SJCRH30 (cell line): ENCODE measurements at regions not wholly inside any gene's neighbourhood (a gene's known extent, or its start where the extent isn't known, plus 50 kb on each side); places are given as distances from the start of the nearest gene placed in this dataset.
"Not testable (repeated sequence)": the region's sequence is repeated elsewhere in the genome, so short reads cannot be mapped to it uniquely, and the experiment has no call there.

ENCODE experiments used
- DNase-seq, 2 experiments: peaks; one replicate each; pipeline ENCODE4 v3.0.0-alpha.2; 2015 to 2020
- H3K27ac ChIP-seq: fragments of 250-450 bp; sonication (Bioruptor Pico); 2 replicates; pipeline ENCODE4 v1.5.1; 2020; ENCODE audit warnings: mild to moderate bottlenecking, moderate library complexity
- H3K27me3 ChIP-seq: fragments of 250-450 bp; sonication (Bioruptor Pico); 2 replicates; pipeline ENCODE4 v1.5.1; 2020; ENCODE audit warnings: mild to moderate bottlenecking, moderate library complexity
- H3K36me3 ChIP-seq: fragments of 250-450 bp; sonication (Bioruptor Pico); 2 replicates; pipeline ENCODE4 v1.5.1; 2020; ENCODE audit warnings: mild to moderate bottlenecking, moderate library complexity
- H3K4me1 ChIP-seq: fragments of 250-450 bp; sonication (Bioruptor Pico); 2 replicates; pipeline ENCODE4 v1.5.1; 2020; ENCODE audit warnings: mild to moderate bottlenecking, moderate library complexity
- H3K4me3 ChIP-seq: fragments of 250-450 bp; sonication (Bioruptor Pico); 2 replicates; pipeline ENCODE4 v1.5.1; 2020; ENCODE audit warnings: mild to moderate bottlenecking, moderate library complexity
- H3K9me3 ChIP-seq: fragments of 250-450 bp; sonication (Bioruptor Pico); replicated peaks from 2 replicates; pipeline ENCODE4 v1.5.1; 2020; ENCODE audit warnings: mild to moderate bottlenecking, moderate library complexity

DNA sequence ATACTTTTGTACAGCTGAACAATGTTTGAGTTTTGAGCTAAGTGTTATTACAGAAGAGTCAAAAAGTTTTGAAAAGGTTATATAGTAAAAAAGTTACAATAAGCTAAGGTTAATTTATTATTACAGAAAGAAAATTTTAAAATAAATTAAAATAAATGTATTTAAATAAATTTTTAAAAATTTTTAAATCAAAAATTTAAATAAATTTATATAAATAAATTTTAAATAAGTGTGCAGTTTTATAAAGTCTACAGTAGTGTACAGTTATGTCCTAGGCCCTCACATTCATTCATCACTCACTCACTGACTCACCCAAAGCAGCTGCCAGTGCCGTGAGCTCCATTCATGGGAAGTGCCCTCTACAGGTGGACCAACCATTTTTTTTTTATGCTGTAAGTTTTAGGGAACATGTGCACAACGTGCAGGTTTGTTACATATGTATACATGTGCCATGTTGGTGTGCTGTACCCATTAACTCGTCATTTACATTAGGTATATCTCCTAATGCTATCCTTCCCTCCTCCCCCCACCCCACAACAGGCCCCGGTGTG lies 462.9 kb upstream of the ZMIZ1 start:
- Histone ChIP-seq H3K27me3 (0 out of 2 replicates have a peak, but pooled peaks cover 4% of the 10 kb centered on the region), H3K36me3 (no peaks in the 10 kb centered on the region), H3K27ac (no peak overlapping the region), H3K9me3 (no peaks in the 10 kb centered on the region), H3K4me3 (no peak overlapping the region), H3K4me1 (no peaks in the 10 kb centered on the region)
- DNase-seq = peak in 1 of 2 experiments; percentile 6

DNA sequence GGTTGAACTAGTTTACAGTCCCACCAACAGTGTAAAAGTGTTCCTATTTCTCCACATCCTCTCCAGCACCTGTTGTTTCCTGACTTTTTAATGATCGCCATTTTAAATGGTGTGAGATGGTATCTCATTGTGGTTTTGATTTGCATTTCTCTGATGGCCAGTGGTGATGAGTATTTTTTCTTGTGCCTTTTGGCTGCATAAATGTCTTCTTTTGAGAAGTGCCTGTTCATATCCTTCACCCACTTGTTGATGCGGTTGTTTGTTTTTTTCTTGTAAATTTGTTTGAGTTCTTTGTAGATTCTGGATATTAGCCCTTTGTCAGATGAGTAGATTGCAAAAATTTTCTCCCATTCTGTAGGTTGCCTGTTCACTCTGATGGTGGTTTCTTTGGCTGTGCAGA lies 462.0 kb upstream of the ZMIZ1 start:
- not testable (repeated sequence) for H3K27me3 ChIP-seq, DNase-seq, H3K4me1 ChIP-seq, H3K9me3 ChIP-seq, H3K27ac ChIP-seq, H3K36me3 ChIP-seq, H3K4me3 ChIP-seq

DNA sequence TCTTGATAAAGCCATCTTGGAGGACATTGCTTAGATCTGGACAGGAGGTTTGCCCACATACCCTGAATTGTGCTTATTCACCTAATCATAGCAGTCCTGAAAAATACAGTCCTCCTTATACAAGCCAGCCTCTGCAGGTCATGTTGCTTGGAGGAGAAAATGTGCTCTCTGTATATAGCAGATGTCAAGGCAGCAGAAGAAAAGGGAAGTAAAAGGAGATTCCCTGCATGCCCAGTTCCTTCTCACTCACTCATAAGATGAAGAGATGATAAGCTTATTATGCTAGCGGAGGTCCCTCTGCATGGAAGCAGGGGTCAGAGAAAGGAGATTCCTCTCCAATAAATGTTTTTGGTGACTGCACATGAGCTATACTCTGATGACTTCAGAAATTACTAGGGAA lies 458.8 kb upstream of the ZMIZ1 start:
- Histone ChIP-seq H3K4me3 (no peak overlapping the region), H3K27me3 (no peaks in the 10 kb centered on the region), H3K36me3 (no peaks in the 10 kb centered on the region), H3K27ac (no peak overlapping the region), H3K9me3 (no peaks in the 10 kb centered on the region), H3K4me1 (no peaks in the 10 kb centered on the region)
- no peak for DNase-seq

DNA sequence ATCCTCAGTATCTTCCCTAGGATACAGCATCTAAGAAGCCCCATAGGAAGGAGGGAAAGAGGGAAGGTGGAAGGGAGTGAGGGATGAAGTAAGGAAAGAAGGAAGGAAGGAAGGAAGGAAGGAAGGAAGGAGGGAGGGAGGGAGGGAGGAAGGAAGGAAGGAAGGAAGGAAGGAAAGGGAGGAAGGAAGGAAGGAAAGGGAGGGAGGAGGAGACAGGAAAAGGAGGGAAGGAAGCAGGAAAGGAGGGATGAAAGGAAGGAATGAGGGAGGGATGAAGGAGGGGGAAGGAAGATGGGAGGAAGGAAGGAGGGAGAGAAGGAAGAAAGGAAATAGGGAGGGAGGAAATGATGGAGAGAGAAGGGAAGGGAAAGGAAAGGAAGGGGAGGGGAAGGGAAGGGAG lies 455.6 kb upstream of the ZMIZ1 start:
- no peaks in the 10 kb centered on the region for H3K9me3 ChIP-seq
- no peaks in the 10 kb centered on the region for H3K27me3 ChIP-seq
- no peak overlapping the region for H3K27ac ChIP-seq
- no peak overlapping the region for H3K4me3 ChIP-seq
- no peak for DNase-seq
- H3K36me3 ChIP-seq = no peaks in the 10 kb centered on the region
- no peaks in the 10 kb centered on the region for H3K4me1 ChIP-seq

DNA sequence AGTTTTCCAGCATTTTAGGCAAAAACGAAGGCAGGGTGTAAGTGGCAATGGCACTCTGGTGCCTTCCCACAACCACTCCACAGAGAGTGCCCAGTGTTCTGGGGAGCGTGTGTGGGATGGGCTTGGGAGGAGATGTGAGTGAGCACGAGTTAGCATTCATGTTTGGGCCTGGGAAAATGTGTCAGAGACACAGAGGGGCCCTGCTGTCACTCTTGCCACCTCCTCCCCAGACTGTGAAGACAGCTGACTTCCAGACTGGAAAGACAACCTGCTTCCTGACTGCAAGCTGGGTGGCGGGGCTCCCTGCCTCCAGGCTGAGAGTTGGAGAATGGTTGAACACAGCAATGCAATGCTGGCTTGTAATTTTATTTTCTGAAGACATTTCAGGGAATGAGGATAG lies 454.5 kb upstream of the ZMIZ1 start:
- Histone ChIP-seq H3K27ac (no peak overlapping the region), H3K4me1 (no peaks in the 10 kb centered on the region), H3K36me3 (no peaks in the 10 kb centered on the region), H3K27me3 (no peaks in the 10 kb centered on the region), H3K9me3 (no peaks in the 10 kb centered on the region), H3K4me3 (no peak overlapping the region)
- DNase-seq = no peak

DNA sequence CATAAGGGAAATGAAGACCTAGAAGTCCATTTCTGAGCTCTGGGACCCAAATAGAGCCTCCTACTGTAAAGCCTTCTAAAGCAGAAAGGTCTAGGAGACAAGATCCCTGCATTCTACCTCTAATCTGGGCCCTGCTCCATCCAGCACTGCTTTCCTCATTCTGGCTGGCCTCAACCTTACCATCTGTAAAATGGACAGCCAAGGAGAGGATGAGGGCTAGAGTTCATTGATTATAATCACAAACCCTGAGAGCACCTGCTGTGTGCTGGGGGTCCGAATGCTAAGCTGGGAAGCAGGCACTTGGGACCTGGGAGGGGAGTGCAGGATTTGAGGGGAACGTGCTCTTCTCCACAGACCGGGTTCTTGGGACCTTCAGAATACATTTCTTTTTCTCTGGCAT lies 454.0 kb upstream of the ZMIZ1 start:
- H3K4me3 ChIP-seq = no peak overlapping the region
- no peaks in the 10 kb centered on the region for H3K36me3 ChIP-seq
- H3K27ac ChIP-seq = no peak overlapping the region
- no peaks in the 10 kb centered on the region for H3K4me1 ChIP-seq
- H3K27me3 ChIP-seq = no peaks in the 10 kb centered on the region
- no peaks in the 10 kb centered on the region for H3K9me3 ChIP-seq
- no peak for DNase-seq

DNA sequence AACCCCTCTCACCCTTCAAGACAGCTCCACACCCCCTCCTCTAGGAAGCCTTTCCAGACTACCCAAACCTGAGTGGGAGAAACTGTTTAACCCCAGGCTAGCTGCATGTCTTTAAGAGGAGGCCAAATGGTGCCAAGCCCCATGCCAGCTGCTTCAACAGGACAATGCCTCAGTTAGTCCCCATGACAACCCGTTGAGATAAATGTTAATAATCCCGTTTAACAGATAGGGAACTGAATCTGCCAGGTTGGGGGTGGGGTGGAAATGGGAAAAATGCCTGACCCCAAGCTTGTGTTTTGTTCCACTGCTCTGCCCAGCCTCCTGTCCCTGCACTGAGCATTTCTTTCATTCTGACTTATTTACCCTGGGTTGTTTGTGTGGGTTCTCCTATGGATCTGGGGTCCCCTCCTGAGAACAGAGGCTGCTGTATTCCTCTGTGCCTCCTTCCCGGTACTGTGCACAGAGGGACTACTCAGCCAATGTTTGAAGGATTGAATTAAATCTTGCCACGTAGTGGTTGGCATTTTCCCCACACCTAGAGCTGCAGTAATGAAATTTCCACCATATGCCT lies 452.6 kb upstream of the ZMIZ1 start:
- H3K27ac ChIP-seq = no peak overlapping the region
- H3K4me1 ChIP-seq = no peaks in the 10 kb centered on the region
- DNase-seq = no peak
- H3K9me3 ChIP-seq = no peaks in the 10 kb centered on the region
- H3K4me3 ChIP-seq = no peak overlapping the region
- H3K36me3 ChIP-seq = no peaks in the 10 kb centered on the region
- H3K27me3 ChIP-seq = no peaks in the 10 kb centered on the region

DNA sequence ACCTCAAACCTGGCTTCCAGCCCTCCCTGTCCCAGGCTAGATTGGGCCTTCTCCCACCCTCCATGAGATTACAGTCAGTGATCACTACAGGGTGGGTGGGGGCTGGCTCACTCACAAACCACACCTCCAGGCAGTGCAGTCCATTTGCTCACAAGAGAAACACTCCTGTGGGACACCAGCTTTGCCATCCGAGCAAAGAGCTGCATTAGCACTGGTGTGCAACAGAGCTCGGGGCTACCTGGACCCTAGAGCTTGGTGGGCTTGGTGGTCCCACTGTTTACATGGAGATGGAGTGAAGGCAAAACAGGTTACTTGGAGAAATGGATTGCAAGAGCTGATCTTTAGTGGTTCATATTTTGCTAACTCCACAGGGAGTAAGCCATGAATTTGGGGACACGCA lies 451.7 kb upstream of the ZMIZ1 start:
- Histone ChIP-seq H3K27ac (no peak overlapping the region), H3K4me1 (no peaks in the 10 kb centered on the region), H3K36me3 (no peaks in the 10 kb centered on the region), H3K4me3 (no peak overlapping the region), H3K9me3 (no peaks in the 10 kb centered on the region), H3K27me3 (no peaks in the 10 kb centered on the region)
- no peak for DNase-seq

DNA sequence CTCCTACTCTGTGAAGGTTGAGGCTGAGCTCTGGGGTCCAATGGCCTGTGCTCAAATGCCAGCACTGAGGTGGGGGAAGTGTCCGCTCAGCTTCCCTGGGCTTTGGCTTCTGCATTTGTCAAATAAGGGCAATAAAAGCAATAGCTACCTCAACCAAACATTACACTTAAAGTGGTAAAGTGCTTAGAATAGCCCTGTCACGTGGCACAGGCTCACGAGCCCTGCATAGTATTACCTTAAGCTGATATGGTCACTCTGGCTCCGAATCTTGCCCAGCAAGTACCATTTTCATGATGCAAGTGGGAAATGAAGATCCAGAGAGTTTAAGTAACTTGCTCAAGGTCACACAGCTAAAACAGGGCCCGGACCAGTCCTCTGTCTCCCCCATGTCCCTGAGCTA lies 451.1 kb upstream of the ZMIZ1 start:
- Histone ChIP-seq H3K9me3 (no peaks in the 10 kb centered on the region), H3K36me3 (no peaks in the 10 kb centered on the region), H3K27ac (no peak overlapping the region), H3K4me3 (no peak overlapping the region), H3K4me1 (no peaks in the 10 kb centered on the region), H3K27me3 (no peaks in the 10 kb centered on the region)
- no peak for DNase-seq

DNA sequence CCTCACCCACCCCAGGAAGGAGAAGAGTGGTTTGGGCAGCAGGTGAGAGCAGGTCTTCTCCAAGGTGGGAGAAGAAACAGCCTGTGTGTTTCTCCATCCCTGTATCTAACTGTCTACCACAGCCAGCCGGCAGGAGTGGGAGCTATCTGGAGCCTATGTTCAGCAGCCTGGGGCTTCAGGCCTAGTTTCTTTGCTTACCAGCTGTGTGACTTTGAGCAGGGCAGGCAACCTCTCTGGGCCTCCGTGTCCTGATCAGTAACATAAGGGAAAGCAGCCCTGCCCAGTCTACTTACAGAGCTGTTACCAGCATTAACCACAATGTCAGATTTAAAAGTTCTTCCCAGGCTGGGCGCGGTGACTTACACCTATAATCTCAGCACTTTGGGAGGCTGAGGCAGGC lies 450.7 kb upstream of the ZMIZ1 start:
- Histone ChIP-seq H3K9me3 (no peaks in the 10 kb centered on the region), H3K27me3 (no peaks in the 10 kb centered on the region), H3K4me3 (no peak overlapping the region), H3K36me3 (no peaks in the 10 kb centered on the region), H3K4me1 (no peaks in the 10 kb centered on the region), H3K27ac (no peak overlapping the region)
- no peak for DNase-seq

DNA sequence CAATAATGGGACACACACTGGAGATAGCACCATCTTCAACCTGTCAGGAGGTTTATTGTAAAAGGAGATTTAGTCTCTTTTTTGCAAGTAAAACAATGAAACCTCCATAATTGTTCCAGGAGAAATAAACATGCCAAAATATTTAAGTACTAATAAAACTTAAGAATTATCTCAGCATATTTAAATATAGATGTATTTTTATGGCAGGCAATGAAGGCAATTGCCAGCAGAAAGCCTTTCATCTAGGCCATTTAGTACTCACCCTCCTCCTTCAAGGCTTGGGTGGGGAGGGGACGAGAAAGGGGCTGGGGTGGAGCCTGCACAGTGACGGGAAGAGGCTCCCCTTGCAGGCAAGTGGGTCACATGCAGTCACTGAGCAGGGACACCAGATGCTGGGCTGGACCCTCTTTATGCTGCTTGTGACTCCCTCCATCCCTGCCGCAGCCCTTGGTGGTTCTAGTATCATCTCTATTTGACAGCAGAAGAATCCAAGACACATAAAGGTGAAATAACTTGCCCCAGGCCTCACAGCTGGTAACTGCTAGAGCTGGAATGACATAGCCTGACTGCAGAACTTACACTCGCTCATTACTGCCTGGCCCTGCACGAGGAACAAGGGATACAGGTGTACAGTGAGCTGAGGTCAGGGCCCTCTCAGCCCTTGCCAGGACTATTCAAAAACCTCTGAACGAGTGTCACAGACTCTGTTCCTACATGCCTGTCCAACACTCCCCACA lies 449.5 kb upstream of the ZMIZ1 start:
- no peak for DNase-seq
- Histone ChIP-seq H3K27me3 (no peaks in the 10 kb centered on the region), H3K4me1 (no peaks in the 10 kb centered on the region), H3K9me3 (no peaks in the 10 kb centered on the region), H3K36me3 (no peaks in the 10 kb centered on the region), H3K4me3 (no peak overlapping the region), H3K27ac (no peak overlapping the region)

DNA sequence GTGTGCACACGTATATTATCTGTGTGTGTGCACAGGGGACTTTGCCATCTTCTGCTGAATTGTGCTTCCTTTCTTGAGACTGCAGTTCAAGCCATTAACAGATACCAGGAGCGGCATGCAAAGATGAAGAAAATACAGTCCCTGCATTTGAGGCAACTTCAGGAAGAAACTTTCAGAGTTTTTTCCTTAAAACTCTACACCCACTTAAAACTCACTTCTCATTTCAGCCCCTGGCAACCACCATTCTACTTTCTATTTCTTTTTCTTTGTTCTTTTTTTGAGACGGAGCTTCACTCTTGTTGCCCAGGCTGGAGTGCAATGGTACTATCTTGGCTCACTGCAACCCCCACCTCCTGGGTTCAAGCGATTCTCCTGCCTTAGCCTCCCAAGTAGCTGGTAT lies 448.9 kb upstream of the ZMIZ1 start:
- Histone ChIP-seq H3K4me3 (no peak overlapping the region), H3K27ac (no peak overlapping the region), H3K36me3 (no peaks in the 10 kb centered on the region), H3K9me3 (no peaks in the 10 kb centered on the region), H3K27me3 (no peaks in the 10 kb centered on the region), H3K4me1 (no peaks in the 10 kb centered on the region)
- DNase-seq = no peak

DNA sequence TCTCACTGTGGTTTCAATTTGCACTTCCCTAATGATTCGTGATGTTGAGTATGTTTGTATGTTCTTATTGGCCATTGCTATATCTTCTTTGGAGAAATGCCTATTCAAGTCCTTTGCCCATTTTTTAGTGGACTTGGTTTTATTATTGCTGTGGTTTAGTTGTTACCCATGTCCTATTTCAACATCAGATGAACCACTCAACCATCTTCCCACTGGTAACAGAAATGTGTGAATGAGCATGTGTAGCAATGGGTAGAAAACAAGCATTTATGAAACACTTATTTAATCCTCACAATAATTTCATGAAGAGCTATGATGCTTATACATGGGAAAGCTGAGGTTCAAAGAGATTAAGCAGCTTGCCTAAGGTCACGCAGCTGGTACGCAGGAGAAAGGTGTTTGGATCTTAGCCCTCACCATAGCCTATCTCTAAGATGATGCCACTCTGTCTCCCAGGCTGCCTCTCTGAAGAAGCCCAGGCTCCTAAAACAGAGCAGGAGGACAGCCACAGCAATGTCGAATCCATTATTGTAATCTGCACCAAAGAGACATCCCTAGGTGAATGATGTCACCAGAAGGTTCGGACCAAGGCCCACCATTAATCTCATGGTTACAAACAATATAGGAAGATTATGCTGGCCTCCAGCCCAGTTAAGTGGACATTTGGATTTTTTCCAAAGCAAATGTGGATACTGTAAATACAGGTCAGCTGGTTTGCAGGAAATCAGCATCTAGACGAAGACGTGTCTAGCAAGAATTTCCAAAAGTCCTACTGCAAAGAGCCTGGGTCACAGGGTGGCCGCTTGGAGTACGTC lies 447.6 kb upstream of the ZMIZ1 start:
- DNase-seq = no peak
- Histone ChIP-seq H3K27me3 (no peaks in the 10 kb centered on the region), H3K4me1 (no peaks in the 10 kb centered on the region), H3K27ac (no peak overlapping the region), H3K4me3 (no peak overlapping the region), H3K9me3 (no peaks in the 10 kb centered on the region), H3K36me3 (no peaks in the 10 kb centered on the region)

DNA sequence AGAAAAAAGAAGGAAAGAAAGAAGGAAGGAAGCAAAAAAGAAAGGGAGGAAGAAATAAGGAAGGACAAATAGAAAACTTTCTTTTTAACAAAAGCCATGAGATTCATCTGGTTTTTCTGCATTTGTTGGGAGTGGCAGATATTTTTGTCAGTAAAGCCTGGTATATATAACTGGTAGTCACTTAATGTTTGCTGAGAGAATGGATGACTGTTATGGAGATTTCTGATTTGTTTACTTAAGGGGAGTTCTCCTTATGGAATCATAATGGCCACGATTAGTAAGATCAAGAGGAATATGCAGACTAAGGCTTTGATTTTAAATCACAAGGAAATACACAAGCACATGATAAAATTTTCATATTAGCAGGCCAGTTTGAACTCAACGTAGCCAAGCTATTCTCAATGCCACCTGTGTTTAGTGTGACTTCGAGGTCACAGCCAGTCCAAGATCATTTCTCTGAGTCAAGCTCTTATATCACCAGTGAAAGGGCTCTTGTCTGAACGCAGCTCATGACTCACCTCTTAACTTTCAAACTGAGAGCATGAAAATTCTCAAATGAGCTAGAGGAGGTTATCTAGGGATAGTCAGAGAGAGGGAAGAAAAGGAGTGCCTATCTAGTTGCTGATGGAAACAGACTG lies 445.1 kb upstream of the ZMIZ1 start:
- H3K27me3 ChIP-seq = no peaks in the 10 kb centered on the region
- no peaks in the 10 kb centered on the region for H3K4me1 ChIP-seq
- no peak overlapping the region for H3K27ac ChIP-seq
- H3K9me3 ChIP-seq = no peaks in the 10 kb centered on the region
- H3K36me3 ChIP-seq = no peaks in the 10 kb centered on the region
- no peak overlapping the region for H3K4me3 ChIP-seq
- peak in 1 of 2 experiments; percentile 25 for DNase-seq

DNA sequence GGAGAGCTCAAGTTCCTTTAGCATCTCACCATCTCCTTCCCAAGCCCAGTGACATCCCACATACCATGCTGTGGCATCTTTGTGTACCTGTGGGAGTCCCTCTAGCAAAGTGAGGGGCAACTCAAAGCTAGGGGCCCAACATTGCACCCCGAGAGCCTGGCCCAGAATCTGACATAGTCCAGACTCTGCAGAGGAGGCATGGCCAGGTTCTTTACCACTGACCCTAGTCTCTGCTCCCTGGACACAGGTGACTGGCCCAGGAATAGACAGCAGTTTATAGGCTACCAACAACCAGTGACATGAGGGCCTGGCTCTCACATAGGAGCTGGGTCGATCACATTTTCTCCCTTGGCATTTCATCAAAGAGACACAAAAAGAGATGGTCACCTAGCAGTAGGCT lies 444.0 kb upstream of the ZMIZ1 start:
- H3K36me3 ChIP-seq = no peaks in the 10 kb centered on the region
- H3K4me1 ChIP-seq = no peaks in the 10 kb centered on the region
- no peak for DNase-seq
- 0 out of 2 replicates have a peak, but pooled peaks cover 3% of the 10 kb centered on the region for H3K27me3 ChIP-seq
- no peaks in the 10 kb centered on the region for H3K9me3 ChIP-seq
- H3K4me3 ChIP-seq = no peak overlapping the region
- no peak overlapping the region for H3K27ac ChIP-seq
